HG02970 (cell line): ENCODE measurements at regions not wholly inside any gene's neighbourhood (a gene's known extent, or its start where the extent isn't known, plus 50 kb on each side); places are given as distances from the start of the nearest gene placed in this dataset.

Source experiments
- ATAC-seq: cut with Tn5 transposase; IDR thresholded peaks from one replicate; pipeline ENCODE4 v1.9.1; 2021; ENCODE audit warnings: mild to moderate bottlenecking, moderate library complexity, moderate number of reproducible peaks; ENCODE audit not compliant: unreplicated experiment, low FRiP score

DNA sequence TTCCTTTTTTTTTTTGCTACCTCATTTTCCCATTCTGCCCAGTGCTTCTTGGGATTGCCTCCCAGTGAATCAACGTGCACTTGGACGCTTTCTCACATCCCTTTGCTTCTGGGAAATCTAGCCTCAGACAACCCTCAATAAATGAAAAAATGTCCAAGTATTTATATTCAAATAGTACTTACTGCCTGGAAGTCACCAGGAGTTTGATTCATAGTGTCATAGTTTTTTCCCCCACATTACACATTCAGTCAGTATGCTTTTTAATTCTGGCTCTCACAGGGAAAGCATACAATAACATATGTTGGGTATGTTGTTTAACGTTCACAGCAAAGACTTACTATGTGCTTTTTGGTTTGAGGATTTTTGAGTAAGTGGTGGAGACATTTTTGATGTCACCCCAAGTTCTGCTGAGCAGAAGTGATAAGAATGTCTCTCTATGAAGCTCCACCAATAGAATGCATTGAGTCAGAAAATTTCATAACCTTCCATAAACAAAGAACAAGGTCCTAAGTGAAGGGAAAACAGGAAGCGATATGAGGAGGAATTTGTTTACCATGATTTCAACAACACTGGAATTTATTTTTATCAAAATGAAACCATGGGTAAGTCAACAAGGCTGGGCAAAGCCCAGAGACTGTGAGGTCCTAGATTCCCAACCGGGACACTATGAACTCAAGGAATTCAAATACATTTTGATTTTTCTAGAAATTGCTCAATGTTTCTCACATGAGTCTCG lies 301.2 kb upstream of the BMP2 start:
- ATAC-seq, result no peak

DNA sequence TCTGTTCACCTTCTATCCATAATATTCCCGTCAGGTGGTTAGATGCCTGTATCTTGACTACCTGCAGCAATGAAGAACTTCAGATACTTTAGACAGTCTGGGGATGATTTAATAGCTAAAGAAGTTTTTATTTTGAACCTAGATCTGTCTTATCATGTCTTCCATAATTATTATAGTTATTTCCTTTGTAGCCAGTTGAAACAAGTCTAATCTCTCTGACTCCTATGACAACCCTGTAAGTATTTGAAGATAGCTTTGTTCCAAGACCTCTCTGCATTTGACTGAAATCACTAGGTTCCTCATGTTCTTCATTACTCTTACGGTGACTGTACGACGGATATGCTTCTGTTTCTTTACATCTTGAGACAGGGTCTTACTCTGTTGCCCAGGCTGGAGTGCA lies 316.6 kb upstream of the BMP2 start:
- no peak for ATAC-seq

DNA sequence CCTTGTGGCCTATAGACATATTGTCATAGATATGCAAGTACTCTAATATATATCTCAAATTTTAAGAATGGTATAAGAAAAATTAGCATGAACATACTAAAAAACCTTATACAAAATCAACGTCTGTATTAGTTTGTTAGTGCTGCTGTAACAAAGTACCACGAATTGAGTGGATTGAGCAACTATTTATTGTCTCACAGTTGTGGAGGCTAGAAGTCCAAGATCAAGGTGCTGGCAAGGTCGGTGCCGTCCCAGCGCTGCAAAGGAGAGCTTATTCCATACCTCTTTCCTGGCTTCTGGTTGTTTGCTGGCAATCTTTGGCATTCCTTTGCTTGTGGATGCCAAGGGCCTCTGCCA lies 317.6 kb upstream of the FERMT1 start:
- no peak for ATAC-seq

DNA sequence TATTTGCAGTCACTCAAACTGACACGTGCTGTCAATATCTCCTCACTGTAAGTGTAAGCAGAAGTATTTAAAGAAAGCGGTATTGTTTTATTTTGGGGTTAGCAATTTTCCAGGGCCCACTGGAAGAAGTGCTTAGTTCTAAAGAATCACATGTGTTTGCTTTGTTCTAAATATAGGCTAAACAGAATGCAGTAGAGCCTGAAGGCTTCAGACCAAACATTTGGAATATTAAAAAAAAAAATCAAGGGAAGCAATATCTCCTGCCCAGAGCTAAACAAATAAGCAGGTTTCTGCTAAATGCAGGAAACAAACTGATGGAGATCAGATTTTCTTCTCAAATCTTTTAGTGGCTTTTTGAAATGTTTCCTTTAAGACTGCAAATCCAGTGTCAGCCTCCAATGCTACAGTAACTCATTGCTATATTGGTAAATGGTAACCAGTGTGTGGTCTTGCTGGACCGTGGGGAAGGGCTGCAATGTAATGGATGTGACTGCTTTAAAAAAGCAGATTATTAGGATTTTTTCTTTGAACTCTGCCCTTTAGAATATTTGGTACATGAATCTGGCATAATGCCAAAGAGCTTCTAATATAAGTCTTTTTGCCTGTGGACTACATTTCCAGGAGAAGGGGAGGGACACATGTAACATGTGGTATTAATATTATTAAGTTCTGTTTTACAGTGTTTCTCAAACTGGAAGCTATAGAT lies 317.1 kb upstream of the FERMT1 start:
- no peak for ATAC-seq

DNA sequence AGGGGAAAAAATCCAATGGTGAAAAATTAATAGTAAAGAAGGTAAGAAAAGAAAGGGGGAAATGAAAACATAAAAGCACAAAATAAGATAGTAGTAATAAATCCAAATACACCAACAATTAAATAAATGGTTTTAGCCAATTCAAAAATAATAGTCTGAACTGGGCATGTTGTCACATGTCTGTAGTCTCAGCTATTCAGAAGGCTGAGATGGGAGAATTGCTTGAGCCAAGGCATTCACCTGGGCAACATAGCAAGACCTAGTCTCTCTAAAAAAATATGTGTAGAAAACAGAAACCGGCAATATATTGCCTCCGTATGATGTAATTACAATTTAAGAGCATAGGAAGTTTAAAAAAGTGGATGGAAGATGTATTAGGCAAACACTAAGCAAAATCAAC lies 311.3 kb upstream of the FERMT1 start:
- ATAC-seq, result no peak

DNA sequence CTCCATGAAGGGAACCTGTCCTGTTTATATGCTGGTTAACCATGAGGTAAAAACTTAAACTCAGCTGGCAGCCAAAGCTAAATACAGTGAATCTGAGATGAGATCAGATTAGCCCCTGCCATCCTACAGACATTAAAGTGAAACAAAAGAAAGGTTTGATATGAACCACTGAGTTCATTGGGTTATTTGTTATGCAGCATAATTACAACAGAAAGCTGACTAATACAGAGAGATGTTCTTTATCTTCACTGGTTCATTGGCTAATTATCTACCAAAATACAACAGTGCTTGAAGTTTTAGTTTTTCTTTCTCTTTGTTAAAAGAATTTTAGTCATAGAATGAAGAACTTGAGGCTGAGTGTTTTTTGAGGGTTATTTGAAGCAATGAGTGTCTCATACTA lies 307.6 kb upstream of the FERMT1 start:
- no peak for ATAC-seq

DNA sequence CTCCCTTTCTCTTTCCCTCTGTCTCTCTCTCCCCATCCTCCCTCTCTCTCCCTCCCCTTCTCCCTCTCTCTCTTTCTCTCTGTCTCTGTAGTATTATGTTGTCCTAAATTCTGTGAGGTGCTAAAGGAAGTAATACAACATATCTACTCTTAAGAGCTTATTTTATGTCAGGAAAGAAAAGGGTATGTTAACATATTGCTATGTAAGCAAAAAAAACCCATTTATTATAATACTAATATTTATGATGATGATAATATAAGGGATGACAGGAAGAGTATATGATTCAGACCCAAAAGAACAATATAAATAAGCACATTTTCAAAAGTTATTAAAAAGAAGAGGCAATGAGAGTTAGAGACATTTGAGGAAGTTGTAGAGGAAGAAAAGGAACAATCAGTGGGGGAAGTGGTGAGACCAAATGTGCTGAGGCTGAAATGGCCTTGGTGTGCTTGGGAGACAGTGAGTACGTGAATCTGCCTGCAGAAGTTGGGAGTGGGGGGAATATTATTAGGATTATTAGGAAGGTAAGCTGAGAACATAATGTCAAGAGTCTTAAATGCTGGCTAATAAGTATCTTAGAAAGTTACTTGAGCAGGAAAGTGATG lies 303.6 kb upstream of the FERMT1 start:
- no peak for ATAC-seq

DNA sequence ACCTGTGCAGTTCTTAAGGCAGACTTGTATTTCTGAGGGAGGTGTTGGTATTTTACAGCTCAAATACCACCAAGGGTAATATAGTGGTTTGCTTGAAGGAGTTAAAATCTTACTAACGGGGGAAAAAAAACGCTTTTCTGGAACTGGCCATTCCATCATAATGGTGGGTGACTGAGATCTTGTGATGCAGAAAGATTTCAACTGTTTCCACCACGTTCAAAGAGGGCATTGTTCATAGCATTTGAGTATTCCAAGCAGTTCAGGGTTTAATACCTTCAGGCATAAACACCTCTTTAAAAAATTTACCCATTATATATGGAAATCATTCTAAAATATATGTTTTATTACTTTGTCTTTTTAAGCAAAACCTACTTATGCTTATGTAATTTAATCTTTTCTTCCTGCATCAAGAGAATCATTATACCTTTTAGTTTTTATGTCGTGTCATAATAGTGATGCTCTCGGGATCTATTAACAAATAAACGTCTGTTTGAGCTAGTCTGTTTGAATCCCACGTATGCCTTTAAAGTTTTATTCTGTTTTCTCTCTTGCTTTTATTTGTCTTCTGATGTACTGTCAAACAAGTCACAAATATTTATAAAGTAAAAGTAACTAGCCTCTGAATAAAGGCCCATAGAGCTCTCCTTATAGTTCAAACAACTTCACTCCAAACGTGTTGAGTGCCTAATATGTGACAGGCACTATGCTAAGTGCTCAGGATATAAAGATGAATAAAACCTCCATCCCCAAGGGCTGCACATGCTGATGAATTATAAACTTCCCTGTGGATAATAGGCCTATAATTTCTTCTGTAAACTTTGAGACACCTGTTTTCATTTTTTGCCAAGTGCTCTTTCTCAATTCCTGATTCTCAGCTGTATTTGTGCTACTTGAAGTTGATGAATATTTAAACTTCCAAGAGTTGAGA lies 298.8 kb upstream of the FERMT1 start:
- no peak for ATAC-seq

DNA sequence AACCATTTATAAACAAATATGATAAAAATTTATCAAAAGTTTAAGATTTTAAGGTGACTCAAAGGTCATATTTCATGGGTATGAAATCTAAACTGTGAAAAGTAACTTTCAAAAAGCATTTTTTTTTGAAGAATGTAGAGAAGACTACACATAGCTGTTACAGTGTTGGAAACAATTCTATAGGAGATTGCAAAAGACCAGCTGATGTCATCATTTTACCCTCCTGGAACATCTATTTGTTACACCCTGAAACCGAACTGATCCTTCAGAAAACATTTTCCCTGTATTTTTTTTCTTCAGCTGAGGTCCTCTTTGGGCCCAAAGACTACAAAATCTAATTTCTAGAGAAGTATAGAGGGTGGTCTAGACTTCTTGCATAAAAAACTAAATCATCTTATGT lies 297.5 kb upstream of the FERMT1 start:
- ATAC-seq, result no peak

DNA sequence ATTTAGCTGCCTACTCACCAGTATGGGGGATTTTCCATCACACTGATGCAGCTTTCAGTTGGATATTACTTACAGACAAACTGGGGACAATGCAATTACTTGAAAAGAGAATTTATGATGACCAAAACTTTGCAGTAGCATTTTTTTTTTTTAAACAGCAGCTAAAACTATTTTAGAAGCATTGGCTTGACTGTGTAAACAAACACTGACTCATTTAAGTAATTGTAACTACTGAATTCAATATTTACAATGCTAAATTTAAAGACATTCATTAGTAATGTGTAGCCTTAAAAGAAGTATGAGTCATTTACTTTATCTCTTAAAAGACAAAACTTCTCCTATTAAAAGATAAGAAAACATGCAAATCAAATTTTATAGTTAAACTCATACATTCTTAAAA lies 295.9 kb upstream of the FERMT1 start:
- ATAC-seq, result no peak

DNA sequence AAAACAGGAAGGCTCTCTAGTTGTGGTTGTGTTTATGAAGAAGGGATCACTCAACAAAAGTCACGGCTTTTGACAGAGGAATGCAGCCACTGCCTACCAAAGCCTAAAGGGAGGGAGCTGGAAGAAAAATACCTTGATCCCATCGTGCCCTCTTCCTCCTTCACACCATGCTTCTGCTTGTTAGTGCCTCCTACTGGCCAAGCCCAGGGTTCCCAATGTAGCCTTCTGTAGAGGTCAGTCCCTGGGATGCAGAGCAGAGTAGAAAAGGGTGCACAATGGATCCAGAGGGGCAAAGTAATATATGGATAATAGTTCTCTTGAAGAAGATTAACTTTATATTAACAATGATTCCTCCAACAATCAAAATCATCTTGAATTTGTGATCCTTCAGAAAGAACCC lies 293.5 kb upstream of the FERMT1 start:
- ATAC-seq, result no peak

DNA sequence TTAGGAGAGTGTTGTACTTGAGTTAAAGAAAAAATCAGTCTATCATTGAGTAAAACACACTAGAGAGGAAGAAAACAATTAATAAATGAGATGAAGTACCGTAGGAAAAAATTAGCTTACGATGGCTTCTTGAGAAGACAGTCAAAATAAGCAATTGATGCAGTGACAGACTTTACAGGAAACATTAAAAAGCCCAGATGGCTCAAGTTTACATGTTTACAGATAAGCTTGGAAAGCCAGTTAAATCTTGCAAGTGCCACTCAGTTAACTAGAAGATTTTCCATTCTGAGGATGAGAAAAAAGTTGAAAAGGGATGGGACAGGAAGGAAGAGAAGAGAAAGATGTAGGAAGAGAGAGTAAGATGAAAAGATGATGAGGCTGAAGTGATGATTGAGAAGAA lies 288.8 kb upstream of the FERMT1 start:
- no peak for ATAC-seq

DNA sequence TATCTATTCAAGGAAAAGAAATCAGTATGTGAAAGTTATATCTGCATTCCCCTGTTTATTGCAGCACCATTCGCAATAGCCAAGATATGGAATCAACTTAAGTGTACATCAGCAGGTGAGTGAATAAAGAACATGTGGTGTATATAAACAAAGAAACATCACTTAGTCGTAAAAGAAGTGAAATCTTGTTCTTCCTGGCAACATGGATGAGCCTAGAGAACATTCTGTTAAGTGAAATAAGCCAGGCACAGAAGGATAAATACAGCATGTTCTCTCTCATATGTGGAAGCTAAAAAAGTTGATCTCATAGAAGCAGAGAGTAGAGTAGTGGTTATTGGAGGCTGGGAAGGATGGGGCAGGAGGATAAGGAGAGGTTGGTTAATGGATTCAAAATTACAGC lies 287.9 kb upstream of the FERMT1 start:
- ATAC-seq, result no peak

DNA sequence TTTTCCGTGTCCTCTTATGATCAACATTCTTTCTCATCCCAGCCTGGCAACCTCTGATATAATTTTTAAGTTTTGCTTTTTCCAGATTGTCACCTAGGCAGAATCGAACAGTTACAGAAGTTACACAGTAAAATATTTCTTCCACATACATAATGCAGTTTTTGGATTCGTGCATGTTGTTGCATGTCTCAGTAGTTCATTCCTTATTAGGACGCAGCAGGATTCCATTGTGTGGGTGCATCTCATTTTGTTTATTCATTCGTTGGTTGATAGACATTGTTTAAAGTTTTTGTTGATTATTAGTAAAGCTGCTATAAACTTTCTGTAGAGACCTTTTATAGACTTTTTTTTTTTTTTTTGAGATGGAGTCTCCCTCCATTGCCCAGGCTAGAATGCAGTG lies 284.3 kb upstream of the FERMT1 start:
- ATAC-seq, result no peak

DNA sequence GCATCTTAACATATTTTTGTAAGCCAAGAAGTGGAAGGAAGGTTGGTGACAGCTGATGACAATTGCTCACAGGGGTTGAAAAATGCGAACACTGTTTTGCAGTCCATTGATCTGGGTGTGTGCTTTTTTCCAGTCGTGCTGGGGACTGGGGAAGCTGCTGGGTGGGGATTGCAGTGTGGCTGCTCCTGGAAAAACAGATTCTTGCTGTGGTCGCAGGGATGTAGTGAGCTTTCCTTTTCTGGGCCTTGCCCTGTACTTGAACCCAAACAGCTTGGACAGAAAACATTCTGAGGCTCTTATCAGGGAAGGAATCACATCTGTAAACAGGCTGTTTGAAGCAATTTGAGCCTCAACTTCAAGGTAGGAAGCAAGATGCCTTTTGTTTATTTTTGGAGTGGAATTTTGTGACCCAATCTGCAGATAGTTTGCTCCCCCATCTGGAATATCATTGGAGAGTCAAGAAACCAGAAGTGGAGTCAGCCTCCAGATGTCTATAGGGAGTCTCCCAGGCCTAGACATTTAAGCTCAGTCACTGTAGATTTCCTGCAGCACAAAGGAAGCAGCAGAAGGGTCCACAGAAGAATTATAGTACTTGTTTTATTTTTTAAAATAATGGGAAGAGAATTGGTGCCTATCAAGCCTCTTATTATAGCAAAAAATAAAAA lies 279.2 kb upstream of the FERMT1 start:
- ATAC-seq, result no peak

DNA sequence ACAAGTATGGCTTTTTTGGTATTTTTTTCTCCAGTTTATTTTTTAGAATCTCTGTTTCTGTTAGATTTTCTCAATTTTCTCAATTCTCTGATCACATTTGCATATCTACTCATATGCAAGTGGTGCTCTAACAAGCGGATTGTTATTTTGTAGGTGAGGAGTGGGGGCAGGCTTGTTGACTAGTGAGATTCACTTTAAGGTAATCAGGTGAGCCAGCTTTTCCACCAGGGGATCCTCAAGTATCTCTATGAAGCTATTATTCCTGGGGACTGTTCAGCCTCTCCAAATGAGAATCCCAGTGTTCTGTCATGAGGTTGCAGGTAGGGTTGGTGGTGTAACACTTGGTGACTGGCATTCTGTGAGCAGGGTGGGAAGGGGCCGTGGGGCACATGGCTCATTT lies 274.3 kb upstream of the FERMT1 start:
- no peak for ATAC-seq

DNA sequence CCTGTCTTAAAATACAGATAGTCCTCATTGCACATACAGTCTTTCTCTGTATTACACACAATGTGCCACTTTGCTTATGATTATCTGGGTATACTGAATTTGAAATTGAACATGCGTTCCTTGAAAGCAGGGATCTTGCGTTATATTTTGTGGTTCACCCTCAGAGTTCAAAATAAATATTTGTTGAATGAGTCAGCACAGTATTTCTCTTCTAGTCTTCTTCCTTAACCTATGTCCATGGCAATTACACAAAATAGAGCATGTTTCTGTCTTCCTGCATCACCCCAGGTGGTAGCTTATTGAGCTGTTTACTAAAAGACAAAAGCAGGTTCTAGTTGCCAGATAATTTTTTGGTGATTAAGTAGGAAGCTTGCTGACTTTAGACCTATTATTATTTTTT lies 272.9 kb upstream of the FERMT1 start:
- ATAC-seq, result no peak

DNA sequence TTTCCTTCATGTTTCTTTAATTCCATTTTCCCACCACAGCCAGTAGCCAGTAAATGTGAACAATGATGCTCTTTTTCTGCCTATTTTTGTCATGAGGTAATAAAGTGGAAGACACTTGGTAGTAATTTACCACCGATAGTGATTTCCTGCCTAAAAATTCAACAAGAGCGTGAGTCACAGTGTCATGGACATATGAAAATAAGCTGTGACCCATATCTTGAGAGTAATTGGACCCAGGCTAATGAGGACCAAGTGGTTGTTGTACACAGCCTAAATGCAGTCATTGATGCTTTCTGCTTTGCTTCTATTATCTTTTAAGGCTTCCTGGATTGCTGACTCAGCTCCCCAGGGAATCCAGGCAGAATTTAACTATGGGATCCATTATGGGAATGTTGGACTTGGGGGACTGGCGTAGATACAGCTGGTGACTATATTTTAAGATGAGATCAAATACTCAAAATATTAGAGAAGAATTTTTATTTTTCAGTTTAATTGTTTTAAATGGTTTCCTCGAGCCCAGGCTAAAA lies 265.9 kb upstream of the FERMT1 start:
- no peak for ATAC-seq

DNA sequence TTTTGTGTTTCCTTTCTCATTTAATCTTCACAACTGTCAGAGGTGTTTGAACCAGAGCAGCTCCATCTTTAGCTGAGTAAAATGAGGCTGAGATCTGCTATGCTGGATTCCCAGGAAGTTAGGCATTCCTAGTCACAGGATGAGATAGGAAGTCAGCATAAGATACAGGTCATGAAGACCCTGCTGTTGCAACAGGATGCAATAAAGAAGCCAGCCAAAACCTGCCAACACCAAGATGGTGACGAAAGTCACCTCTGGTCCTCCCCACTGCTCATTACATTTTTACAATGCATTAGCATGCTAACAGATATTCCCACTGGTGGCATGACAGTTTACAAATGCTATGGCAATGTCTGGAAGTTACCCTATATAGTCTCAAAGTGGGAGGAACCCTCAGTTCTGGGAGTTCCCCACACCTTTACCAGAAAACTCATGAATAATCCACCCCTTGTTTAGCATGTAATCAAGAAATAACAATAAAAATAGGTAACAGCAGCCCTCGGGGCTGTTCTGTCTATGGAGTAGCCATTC lies 262.2 kb upstream of the FERMT1 start:
- ATAC-seq, result no peak

DNA sequence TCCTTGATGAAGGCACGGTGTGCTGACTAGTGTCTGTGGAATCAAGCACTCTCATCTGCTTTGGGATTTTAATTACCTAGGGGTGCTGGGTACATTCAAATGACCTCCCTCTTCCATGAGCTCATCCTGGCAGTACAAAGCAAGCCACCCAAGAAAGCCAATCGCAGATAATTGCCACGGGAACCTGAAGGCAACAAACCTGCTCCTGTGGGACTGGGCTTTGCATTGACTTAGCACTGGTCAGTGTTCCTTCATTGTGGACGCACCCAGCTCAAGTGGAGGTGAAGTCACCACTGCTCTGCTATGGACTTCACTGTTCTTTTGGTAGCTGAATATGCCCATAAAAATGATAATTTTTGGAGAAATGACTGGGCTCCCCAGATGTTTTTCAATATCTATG lies 261.6 kb upstream of the FERMT1 start:
- no peak for ATAC-seq
